ENCODE measurements at regions not wholly inside any gene's neighbourhood (a gene's known extent, or its start where the extent isn't known, plus 50 kb on each side); places are given as distances from the start of the nearest gene placed in this dataset.

GRCh38 chr17:70855401-70856054, 686.2 kb downstream of the KCNJ2 start:
- no peak overlapping the region for H3K27ac ChIP-seq (ENCODE audit: low read length)
- DNase-seq (ENCODE audit: low read depth, low spot score), result no peak

GRCh38 chr17:70857351-70857750, 688.0 kb downstream of the KCNJ2 start:
- H3K4me1 ChIP-seq (ENCODE audit: control insufficient read depth, insufficient read depth, low read length), result no peaks in the 10 kb centered on the region
- H3K36me3 ChIP-seq (ENCODE audit: control insufficient read depth, insufficient read depth, low read length), result no peaks in the 10 kb centered on the region
- H3K9me3 ChIP-seq (ENCODE audit: control insufficient read depth, insufficient read depth, low read length), result peaks cover 1% of the 10 kb centered on the region; the same call in 1 of the 2 replicates
- no peak overlapping the region for H3K4me3 ChIP-seq (ENCODE audit: low read length)
- no CpG with 5 or more reads among the region's 3 CpGs for WGBS (ENCODE audit: insufficient coverage, insufficient read length)
- H3K27ac ChIP-seq (ENCODE audit: low read length), result no peak overlapping the region
- no peak for DNase-seq (ENCODE audit: low read depth, low spot score)
- no peaks in the 10 kb centered on the region for H3K27me3 ChIP-seq (ENCODE audit: control insufficient read depth, insufficient read depth, low read length)

More at GRCh38 chr17:70855401-70856054, 686.2 kb downstream of the KCNJ2 start:
- H3K9me3 ChIP-seq (ENCODE audit: control insufficient read depth, insufficient read depth, low read length), result no peaks in the 10 kb centered on the region
- H3K4me1 ChIP-seq (ENCODE audit: control insufficient read depth, insufficient read depth, low read length), result no peaks in the 10 kb centered on the region
- no peak overlapping the region for H3K4me3 ChIP-seq (ENCODE audit: low read length)
- no peaks in the 10 kb centered on the region for H3K27me3 ChIP-seq (ENCODE audit: control insufficient read depth, insufficient read depth, low read length)
- H3K36me3 ChIP-seq (ENCODE audit: control insufficient read depth, insufficient read depth, low read length), result no peaks in the 10 kb centered on the region
- no CpG with 5 or more reads among the region's 8 CpGs for WGBS (ENCODE audit: insufficient coverage, insufficient read length)

DNA sequence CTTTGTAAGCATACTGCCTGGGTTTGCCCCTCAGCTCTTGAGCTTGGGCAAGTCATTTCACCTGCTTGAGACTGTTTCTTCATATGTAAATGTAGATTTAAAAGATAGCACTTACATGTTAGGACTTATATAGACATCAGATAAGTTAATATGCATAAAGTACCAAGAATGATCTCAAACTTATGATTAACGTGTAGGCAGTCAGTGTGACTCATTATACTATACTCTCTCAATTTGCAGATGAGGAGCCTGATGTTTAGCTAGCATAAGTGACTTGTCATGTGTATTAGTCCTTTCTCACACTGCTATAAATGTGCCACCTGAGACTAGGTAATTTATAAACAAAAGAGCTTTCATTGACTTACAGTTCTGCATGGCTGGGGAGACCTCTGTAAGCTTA, 690.5 kb downstream of the KCNJ2 start:
- no peak overlapping the region for H3K27ac ChIP-seq (ENCODE audit: low read length)
- no peaks in the 10 kb centered on the region for H3K36me3 ChIP-seq (ENCODE audit: control insufficient read depth, insufficient read depth, low read length)
- no peak overlapping the region for H3K4me3 ChIP-seq (ENCODE audit: low read length)
- H3K27me3 ChIP-seq (ENCODE audit: control insufficient read depth, insufficient read depth, low read length), result no peaks in the 10 kb centered on the region
- no peak for DNase-seq (ENCODE audit: low read depth, low spot score)
- H3K9me3 ChIP-seq (ENCODE audit: control insufficient read depth, insufficient read depth, low read length), result peaks cover 1% of the 10 kb centered on the region; the same call in 1 of the 2 replicates
- H3K4me1 ChIP-seq (ENCODE audit: control insufficient read depth, insufficient read depth, low read length), result no peaks in the 10 kb centered on the region
- no CpG with 5 or more reads among the region's 1 CpG for WGBS (ENCODE audit: insufficient coverage, insufficient read length)

DNA sequence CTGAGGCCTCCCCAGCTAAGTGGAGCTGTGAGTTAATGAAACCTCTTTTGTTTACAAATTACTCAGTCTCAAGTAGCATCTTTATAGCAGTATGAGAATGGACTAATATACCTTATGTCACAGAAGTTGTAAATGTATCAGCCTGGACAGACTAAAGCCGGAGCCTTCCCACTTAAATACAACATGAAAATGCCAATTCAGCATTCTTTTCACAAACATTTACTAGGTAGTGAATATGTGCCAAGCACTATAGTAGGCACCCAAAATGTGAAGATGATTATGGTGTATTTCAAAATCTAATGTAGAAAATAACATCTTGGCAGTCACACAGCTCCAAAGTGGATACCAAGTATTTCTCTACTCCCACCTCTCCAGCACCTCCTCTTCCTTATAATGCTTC, 693.0 kb downstream of the KCNJ2 start:
- no CpG with 5 or more reads among the region's 1 CpG for WGBS (ENCODE audit: insufficient coverage, insufficient read length)
- Histone ChIP-seq H3K9me3 (ENCODE audit: control insufficient read depth, insufficient read depth, low read length) (peaks cover 1% of the 10 kb centered on the region; the same call in 1 of the 2 replicates), H3K4me3 (ENCODE audit: low read length) (no peak overlapping the region), H3K27ac (ENCODE audit: low read length) (no peak overlapping the region), H3K27me3 (ENCODE audit: control insufficient read depth, insufficient read depth, low read length) (no peaks in the 10 kb centered on the region), H3K36me3 (ENCODE audit: control insufficient read depth, insufficient read depth, low read length) (no peaks in the 10 kb centered on the region), H3K4me1 (ENCODE audit: control insufficient read depth, insufficient read depth, low read length) (no peaks in the 10 kb centered on the region)
- DNase-seq (ENCODE audit: low read depth, low spot score), result no peak

GRCh38 chr17:70863436-70864248, 694.3 kb downstream of the KCNJ2 start:
- no peak for DNase-seq (ENCODE audit: low read depth, low spot score)
- WGBS (ENCODE audit: insufficient coverage, insufficient read length), result no CpG with 5 or more reads among the region's 8 CpGs
- Histone ChIP-seq H3K9me3 (ENCODE audit: control insufficient read depth, insufficient read depth, low read length) (peaks cover 1% of the 10 kb centered on the region; the same call in 1 of the 2 replicates), H3K36me3 (ENCODE audit: control insufficient read depth, insufficient read depth, low read length) (no peaks in the 10 kb centered on the region), H3K27ac (ENCODE audit: low read length) (no peak overlapping the region), H3K27me3 (ENCODE audit: control insufficient read depth, insufficient read depth, low read length) (no peaks in the 10 kb centered on the region), H3K4me3 (ENCODE audit: low read length) (no peak overlapping the region), H3K4me1 (ENCODE audit: control insufficient read depth, insufficient read depth, low read length) (no peaks in the 10 kb centered on the region)

GRCh38 chr17:70865993-70866804, 696.9 kb downstream of the KCNJ2 start:
- Histone ChIP-seq H3K4me3 (ENCODE audit: low read length) (no peak overlapping the region), H3K4me1 (ENCODE audit: control insufficient read depth, insufficient read depth, low read length) (no peaks in the 10 kb centered on the region), H3K36me3 (ENCODE audit: control insufficient read depth, insufficient read depth, low read length) (no peaks in the 10 kb centered on the region), H3K9me3 (ENCODE audit: control insufficient read depth, insufficient read depth, low read length) (peaks cover 1% of the 10 kb centered on the region; the same call in 1 of the 2 replicates), H3K27me3 (ENCODE audit: control insufficient read depth, insufficient read depth, low read length) (no peaks in the 10 kb centered on the region), H3K27ac (ENCODE audit: low read length) (no peak overlapping the region)
- no CpG with 5 or more reads among the region's 5 CpGs for WGBS (ENCODE audit: insufficient coverage, insufficient read length)
- DNase-seq (ENCODE audit: low read depth, low spot score), result no peak

DNA sequence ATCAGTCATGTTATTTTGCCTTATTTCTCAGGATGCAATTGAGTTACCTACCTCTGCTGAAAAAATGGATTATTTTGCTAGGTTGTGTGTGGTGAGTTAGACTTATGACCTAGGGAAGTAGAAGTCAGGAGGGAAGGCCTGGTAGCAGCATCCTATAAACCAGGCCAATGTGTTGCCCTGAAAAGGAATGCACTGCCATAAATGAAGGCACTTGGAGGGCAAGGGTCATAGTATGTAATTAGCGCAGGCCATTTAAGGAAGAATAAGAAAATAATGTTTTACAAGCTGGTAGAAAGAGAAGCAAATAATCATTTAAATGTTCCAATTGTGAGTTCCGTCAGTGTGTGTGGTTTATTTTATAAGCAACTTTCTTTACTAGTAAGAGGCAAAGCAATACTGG, 698.8 kb downstream of the KCNJ2 start:
- H3K27me3 ChIP-seq (ENCODE audit: control insufficient read depth, insufficient read depth, low read length), result no peaks in the 10 kb centered on the region
- H3K27ac ChIP-seq (ENCODE audit: low read length), result no peak overlapping the region
- H3K4me3 ChIP-seq (ENCODE audit: low read length), result no peak overlapping the region
- no peaks in the 10 kb centered on the region for H3K9me3 ChIP-seq (ENCODE audit: control insufficient read depth, insufficient read depth, low read length)
- H3K36me3 ChIP-seq (ENCODE audit: control insufficient read depth, insufficient read depth, low read length), result no peaks in the 10 kb centered on the region
- no peaks in the 10 kb centered on the region for H3K4me1 ChIP-seq (ENCODE audit: control insufficient read depth, insufficient read depth, low read length)
- WGBS (ENCODE audit: insufficient coverage, insufficient read length), result no CpG with 5 or more reads among the region's 2 CpGs
- no peak for DNase-seq (ENCODE audit: low read depth, low spot score)

DNA sequence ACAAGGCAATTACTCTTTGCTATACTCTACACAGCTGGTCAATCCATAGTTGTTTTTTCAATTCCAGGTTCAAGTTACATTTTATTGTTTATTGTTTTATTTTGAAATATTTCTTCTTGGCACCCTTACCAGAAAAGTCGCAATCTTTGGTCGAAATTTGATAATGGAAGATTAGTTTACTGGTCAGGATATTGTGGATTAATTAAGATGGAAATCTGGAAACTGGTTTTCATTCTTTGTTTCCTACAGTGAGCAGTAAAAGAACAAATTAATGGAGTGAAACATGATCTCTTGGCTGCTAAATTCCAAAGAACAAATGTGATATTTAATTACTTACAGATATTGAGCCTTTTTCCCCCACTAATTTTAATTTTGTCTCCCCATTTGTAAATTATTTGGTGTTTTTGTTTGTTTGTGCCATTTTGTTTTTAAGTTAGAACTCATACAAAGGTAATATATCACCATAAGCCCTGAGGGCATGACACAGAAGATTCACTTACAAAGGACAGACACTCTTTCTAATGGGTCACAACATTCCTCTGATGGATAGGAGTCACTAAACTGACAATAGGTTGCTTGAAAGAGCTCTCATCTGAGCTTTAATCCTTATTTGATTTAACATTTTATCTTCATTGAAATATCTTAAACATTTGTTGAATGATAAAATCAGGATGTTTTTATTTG, 700.2 kb downstream of the KCNJ2 start:
- H3K4me1 ChIP-seq (ENCODE audit: control insufficient read depth, insufficient read depth, low read length), result no peaks in the 10 kb centered on the region
- H3K27me3 ChIP-seq (ENCODE audit: control insufficient read depth, insufficient read depth, low read length), result no peaks in the 10 kb centered on the region
- H3K4me3 ChIP-seq (ENCODE audit: low read length), result no peak overlapping the region
- no CpG with 5 or more reads among the region's 2 CpGs for WGBS (ENCODE audit: insufficient coverage, insufficient read length)
- H3K36me3 ChIP-seq (ENCODE audit: control insufficient read depth, insufficient read depth, low read length), result no peaks in the 10 kb centered on the region
- DNase-seq (ENCODE audit: low read depth, low spot score), result peak; percentile 29
- no peaks in the 10 kb centered on the region for H3K9me3 ChIP-seq (ENCODE audit: control insufficient read depth, insufficient read depth, low read length)
- no peak overlapping the region for H3K27ac ChIP-seq (ENCODE audit: low read length)

- Histone ChIP-seq H3K27me3 (ENCODE audit: control insufficient read depth, insufficient read depth, low read length) (no peaks in the 10 kb centered on the region), H3K27ac (ENCODE audit: low read length) (no peak overlapping the region), H3K36me3 (ENCODE audit: control insufficient read depth, insufficient read depth, low read length) (no peaks in the 10 kb centered on the region), H3K4me1 (ENCODE audit: control insufficient read depth, insufficient read depth, low read length) (no peaks in the 10 kb centered on the region), H3K9me3 (ENCODE audit: control insufficient read depth, insufficient read depth, low read length) (no peaks in the 10 kb centered on the region), H3K4me3 (ENCODE audit: low read length) (no peak overlapping the region)
- DNase-seq (ENCODE audit: low read depth, low spot score), result no peak
- WGBS (ENCODE audit: insufficient coverage, insufficient read length), result no CpG with 5 or more reads among the region's 1 CpG
Measured at GRCh38 chr17:70871180-70871818, 702.0 kb downstream of the KCNJ2 start.

Measured in iPS DF 6.9 (cell line).